HG03469 (cell line): ENCODE measurements at regions not wholly inside any gene's neighbourhood (a gene's known extent, or its start where the extent isn't known, plus 50 kb on each side); places are given as distances from the start of the nearest gene placed in this dataset.
"Not testable (repeated sequence)": the region's sequence is repeated elsewhere in the genome, so short reads cannot be mapped to it uniquely, and the experiment has no call there.

Experiments
- ATAC-seq: cut with Tn5 transposase; IDR thresholded peaks from one replicate; pipeline ENCODE4 v1.9.1; 2021; ENCODE audit warnings: mild to moderate bottlenecking, moderate library complexity, moderate number of reproducible peaks; ENCODE audit not compliant: unreplicated experiment

- ATAC-seq: no peak
Measured at GRCh38 chr22:48061726-48062125, 1299.3 kb downstream of the TBC1D22A start.

- no peak for ATAC-seq
Measured at GRCh38 chr22:48060266-48060665, 1297.8 kb downstream of the TBC1D22A start.

- not testable (repeated sequence) for ATAC-seq
Measured at GRCh38 chr22:48059521-48059920, 1297.1 kb downstream of the TBC1D22A start.

- no peak for ATAC-seq
Measured at GRCh38 chr22:48057116-48057835, 1294.8 kb downstream of the TBC1D22A start.

GRCh38 chr22:48055827-48056226, 1293.4 kb downstream of the TBC1D22A start:
- ATAC-seq: no peak

- ATAC-seq: no peak
Measured at GRCh38 chr22:48055185-48055584, 1292.7 kb downstream of the TBC1D22A start.

- ATAC-seq: no peak
Measured at GRCh38 chr22:48054596-48054995, 1292.1 kb downstream of the TBC1D22A start.

GRCh38 chr22:48053973-48054372, 1291.5 kb downstream of the TBC1D22A start:
- no peak for ATAC-seq

- ATAC-seq: no peak
Measured at GRCh38 chr22:48053486-48053885, 1291.0 kb downstream of the TBC1D22A start.

- no peak for ATAC-seq
Measured at GRCh38 chr22:48052621-48052890, 1290.1 kb downstream of the TBC1D22A start.

- no peak for ATAC-seq
Measured at GRCh38 chr22:48051796-48052620, 1289.6 kb downstream of the TBC1D22A start.

GRCh38 chr22:48050836-48051235, 1288.4 kb downstream of the TBC1D22A start:
- ATAC-seq: no peak

GRCh38 chr22:48049116-48049515, 1286.7 kb downstream of the TBC1D22A start:
- ATAC-seq: no peak

- ATAC-seq: no peak
Measured at GRCh38 chr22:48047722-48048500, 1285.5 kb downstream of the TBC1D22A start.

GRCh38 chr22:48045369-48045768, 1282.9 kb downstream of the TBC1D22A start:
- peak; percentile 52 for ATAC-seq

- ATAC-seq: no peak
Measured at GRCh38 chr22:48044487-48045060, 1282.1 kb downstream of the TBC1D22A start.

- no peak for ATAC-seq
Measured at GRCh38 chr22:48043581-48043980, 1281.1 kb downstream of the TBC1D22A start.

GRCh38 chr22:48042621-48043395, 1280.4 kb downstream of the TBC1D22A start:
- no peak for ATAC-seq

GRCh38 chr22:48039326-48039725, 1276.9 kb downstream of the TBC1D22A start:
- ATAC-seq: no peak

GRCh38 chr22:48037618-48038017, 1275.2 kb downstream of the TBC1D22A start:
- no peak for ATAC-seq
